ENCODE measurements at regions not wholly inside any gene's neighbourhood (a gene's known extent, or its start where the extent isn't known, plus 50 kb on each side); places are given as distances from the start of the nearest gene placed in this dataset.

DNA sequence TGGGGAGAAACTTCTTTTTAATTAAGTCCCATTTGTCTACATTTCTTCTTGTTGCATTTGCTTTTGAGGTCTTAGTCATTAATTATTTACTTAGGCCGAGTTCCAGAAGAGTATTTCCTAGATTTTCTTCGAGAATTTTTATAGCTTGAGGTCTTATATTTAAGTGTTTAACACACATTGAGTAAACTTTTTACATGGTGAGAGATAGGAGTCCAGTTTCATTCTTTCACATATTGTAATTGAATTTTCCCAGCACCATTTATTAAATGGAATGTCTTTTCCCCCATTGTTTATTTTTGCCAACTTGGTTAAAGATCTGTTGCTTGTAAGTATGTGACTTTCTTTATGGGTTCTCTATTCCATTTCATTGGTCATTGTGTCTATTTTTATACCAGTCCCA is 1344.0 kb upstream of the RAG2 start:
- TF ChIP-seq, protein P1, sequence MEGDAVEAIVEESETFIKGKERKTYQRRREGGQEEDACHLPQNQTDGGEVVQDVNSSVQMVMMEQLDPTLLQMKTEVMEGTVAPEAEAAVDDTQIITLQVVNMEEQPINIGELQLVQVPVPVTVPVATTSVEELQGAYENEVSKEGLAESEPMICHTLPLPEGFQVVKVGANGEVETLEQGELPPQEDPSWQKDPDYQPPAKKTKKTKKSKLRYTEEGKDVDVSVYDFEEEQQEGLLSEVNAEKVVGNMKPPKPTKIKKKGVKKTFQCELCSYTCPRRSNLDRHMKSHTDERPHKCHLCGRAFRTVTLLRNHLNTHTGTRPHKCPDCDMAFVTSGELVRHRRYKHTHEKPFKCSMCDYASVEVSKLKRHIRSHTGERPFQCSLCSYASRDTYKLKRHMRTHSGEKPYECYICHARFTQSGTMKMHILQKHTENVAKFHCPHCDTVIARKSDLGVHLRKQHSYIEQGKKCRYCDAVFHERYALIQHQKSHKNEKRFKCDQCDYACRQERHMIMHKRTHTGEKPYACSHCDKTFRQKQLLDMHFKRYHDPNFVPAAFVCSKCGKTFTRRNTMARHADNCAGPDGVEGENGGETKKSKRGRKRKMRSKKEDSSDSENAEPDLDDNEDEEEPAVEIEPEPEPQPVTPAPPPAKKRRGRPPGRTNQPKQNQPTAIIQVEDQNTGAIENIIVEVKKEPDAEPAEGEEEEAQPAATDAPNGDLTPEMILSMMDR (IDR thresholded peaks at IDR 0.05; ENCODE audit: low read depth, low read length): no peak
- Histone ChIP-seq H3K27me3 (ENCODE audit: control insufficient read depth, insufficient read depth, low read length) (no peaks in the 10 kb centered on the region), H3K9me3 (ENCODE audit: control insufficient read depth, insufficient read depth, low read length) (no peaks in the 10 kb centered on the region), H3K4me3 (ENCODE audit: low read depth, low read length) (no peak overlapping the region), H3K27ac (ENCODE audit: low read depth, low read length) (no peak overlapping the region)
- CTCF ChIA-PET: interaction anchor here (4.8 kb wide), 1 partner anchor 849 kb away, joined by 68 read pairs; no protein-coding TSS in a partner anchor
- POLR2A ChIA-PET: no interaction called here
- DNase-seq (ENCODE audit: low read depth, low spot score): no peak

DNA sequence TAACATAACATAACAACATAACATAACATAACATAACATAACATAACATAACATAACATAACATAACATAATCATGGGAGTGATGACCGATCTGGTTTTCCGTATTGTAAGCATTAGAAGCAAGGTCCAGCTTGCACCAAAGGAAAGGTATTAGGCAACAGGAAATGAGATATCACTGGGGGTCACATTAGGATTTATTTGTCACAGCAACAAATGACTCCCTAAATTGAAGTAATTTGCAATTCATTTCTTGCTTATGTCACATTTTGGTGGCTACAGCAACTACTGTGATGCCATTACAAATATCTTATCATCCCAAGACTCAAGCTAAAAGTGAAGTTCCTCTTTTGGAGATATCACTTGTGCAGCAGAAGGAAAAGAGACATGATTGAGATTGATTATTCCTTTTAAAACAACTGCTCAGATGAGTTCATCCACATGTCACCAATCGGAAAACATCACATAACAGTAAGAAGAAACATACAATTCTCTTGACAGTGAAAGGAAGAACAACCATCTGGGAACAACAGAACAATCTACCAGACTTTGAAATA is 1331.1 kb upstream of the RAG2 start:
- Histone ChIP-seq H3K4me3 (ENCODE audit: low read depth, low read length) (no peak overlapping the region), H3K27ac (ENCODE audit: low read depth, low read length) (no peak overlapping the region), H3K9me3 (ENCODE audit: control insufficient read depth, insufficient read depth, low read length) (no peaks in the 10 kb centered on the region), H3K27me3 (ENCODE audit: control insufficient read depth, insufficient read depth, low read length) (no peaks in the 10 kb centered on the region)
- TF ChIP-seq, protein P1 (IDR thresholded peaks at IDR 0.05; ENCODE audit: low read depth, low read length): no peak
- CTCF ChIA-PET: no interaction called here
- no peak for DNase-seq (ENCODE audit: low read depth, low spot score)
- POLR2A ChIA-PET: no interaction called here

DNA sequence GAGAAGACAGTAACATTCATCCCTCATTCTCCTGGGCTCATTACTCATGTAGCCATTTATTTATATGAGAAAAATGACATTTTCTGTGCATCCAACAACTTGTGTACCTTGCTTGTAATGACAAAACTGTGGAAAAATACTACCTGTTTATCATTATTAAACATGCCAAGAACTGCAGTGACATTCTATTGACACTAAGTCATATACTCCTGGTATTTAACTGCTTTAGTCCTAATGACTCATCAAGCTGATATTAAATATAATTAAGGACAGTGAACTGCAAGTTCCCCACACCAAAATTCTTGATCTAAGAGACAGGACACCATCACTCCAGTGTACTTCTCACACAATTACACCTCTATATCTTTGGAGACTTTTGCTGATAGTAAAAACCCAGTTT is 1328.7 kb upstream of the RAG2 start:
- Histone ChIP-seq H3K27ac (ENCODE audit: low read depth, low read length) (no peak overlapping the region), H3K4me3 (ENCODE audit: low read depth, low read length) (no peak overlapping the region), H3K9me3 (ENCODE audit: control insufficient read depth, insufficient read depth, low read length) (no peaks in the 10 kb centered on the region), H3K27me3 (ENCODE audit: control insufficient read depth, insufficient read depth, low read length) (no peaks in the 10 kb centered on the region)
- TF ChIP-seq, protein P1 (IDR thresholded peaks at IDR 0.05; ENCODE audit: low read depth, low read length): no peak
- CTCF ChIA-PET: interaction anchor here (1.2 kb wide), 1 partner anchor 19 kb away, joined by 3 read pairs; no protein-coding TSS in a partner anchor
- DNase-seq (ENCODE audit: low read depth, low spot score): no peak
- POLR2A ChIA-PET: no interaction called here

DNA sequence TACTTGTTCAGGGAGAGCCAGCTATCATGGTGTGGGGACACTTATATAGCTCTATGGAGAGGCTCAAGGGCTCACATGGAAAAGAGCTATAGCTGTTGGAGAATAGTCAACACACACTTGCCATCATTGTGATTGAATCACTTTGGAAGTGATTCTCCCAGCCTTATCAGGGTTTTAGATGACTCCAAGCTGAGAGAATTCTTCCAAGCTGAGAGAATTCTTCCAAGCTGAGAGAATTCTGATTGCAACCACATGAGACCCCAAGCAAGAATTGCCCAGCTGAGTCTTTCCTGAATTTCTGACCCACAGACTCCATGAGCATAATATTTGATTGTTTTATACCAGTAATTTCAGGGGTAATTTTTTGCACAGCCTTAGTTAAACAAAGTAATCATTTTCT is 1318.3 kb upstream of the RAG2 start:
- Histone ChIP-seq H3K9me3 (ENCODE audit: control insufficient read depth, insufficient read depth, low read length) (no peaks in the 10 kb centered on the region), H3K27me3 (ENCODE audit: control insufficient read depth, insufficient read depth, low read length) (no peaks in the 10 kb centered on the region), H3K4me3 (ENCODE audit: low read depth, low read length) (no peak overlapping the region), H3K27ac (ENCODE audit: low read depth, low read length) (no peak overlapping the region)
- ChIA-PET CTCF (no interaction called here), POLR2A (no interaction called here)
- DNase-seq (ENCODE audit: low read depth, low spot score): no peak
- TF ChIP-seq, protein P1 (IDR thresholded peaks at IDR 0.05; ENCODE audit: low read depth, low read length): no peak

DNA sequence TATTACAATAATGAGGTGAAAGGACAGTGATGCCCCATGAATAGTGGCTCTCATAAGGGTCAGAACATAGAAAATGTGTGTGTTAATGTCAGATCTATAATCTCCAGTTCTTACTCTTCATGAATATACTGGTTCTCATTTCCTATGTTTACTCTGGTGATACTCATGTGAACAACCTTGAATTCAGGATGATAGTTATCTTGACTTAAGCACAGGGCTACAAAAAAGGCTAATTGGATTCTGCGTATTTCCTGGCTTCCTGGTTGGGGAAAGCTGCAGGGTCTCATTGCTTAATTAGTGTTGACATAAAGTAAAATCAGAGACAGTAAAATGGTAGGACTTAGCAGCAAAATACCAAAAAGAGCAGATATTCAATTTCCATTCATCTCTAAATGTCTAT is 1316.8 kb upstream of the RAG2 start:
- ChIA-PET POLR2A (no interaction called here), CTCF (interaction anchor here (0.5 kb wide), 1 partner anchor 468 kb away, joined by 4 read pairs; no protein-coding TSS in a partner anchor)

More for the DNA sequence above, 1316.8 kb upstream of the RAG2 start:
- H3K27me3 ChIP-seq (ENCODE audit: control insufficient read depth, insufficient read depth, low read length): no peaks in the 10 kb centered on the region
- H3K4me3 ChIP-seq (ENCODE audit: low read depth, low read length): no peak overlapping the region
- no peak overlapping the region for H3K27ac ChIP-seq (ENCODE audit: low read depth, low read length)
- TF ChIP-seq, protein P1 (IDR thresholded peaks at IDR 0.05; ENCODE audit: low read depth, low read length): no peak
- H3K9me3 ChIP-seq (ENCODE audit: control insufficient read depth, insufficient read depth, low read length): no peaks in the 10 kb centered on the region
- DNase-seq (ENCODE audit: low read depth, low spot score): no peak
